ENCODE measurements at regions not wholly inside any gene's neighbourhood (a gene's known extent, or its start where the extent isn't known, plus 50 kb on each side); places are given as distances from the start of the nearest gene placed in this dataset.

- no peaks in the 10 kb centered on the region for H3K9me3 ChIP-seq (ENCODE audit: low read depth)
- H3K79me2 ChIP-seq = no peaks in the 10 kb centered on the region
- no peak overlapping the region for H3K27ac ChIP-seq
- H3K9me2 ChIP-seq (replicated peaks; ENCODE audit: insufficient read depth) = no peaks in the 10 kb centered on the region
- no peak for DNase-seq (ENCODE audit: low spot score)
- no peak overlapping the region for H3K4me3 ChIP-seq
- H3K4me1 ChIP-seq (ENCODE audit: insufficient read depth) = no peaks in the 10 kb centered on the region
- no peaks in the 10 kb centered on the region for H3K27me3 ChIP-seq
- no peak overlapping the region for H3K4me2 ChIP-seq
- 94% methylated on average over 10 of the region's 11 CpGs for WGBS (ENCODE audit: low lambda C conversion rate, missing lambda C conversion rate)
- no peaks in the 10 kb centered on the region for H3K36me3 ChIP-seq (replicated peaks; ENCODE audit: insufficient read depth, low read depth)
- no peak overlapping the region for H2AFZ ChIP-seq
- no peaks in the 10 kb centered on the region for H4K20me1 ChIP-seq (ENCODE audit: insufficient read depth, poor library complexity, severe bottlenecking)
- no peak for TF ChIP-seq CTCF (IDR thresholded peaks at IDR 0.05; ENCODE audit: poor library complexity)
- TF ChIP-seq EZH2 (IDR thresholded peaks at IDR 0.05; ENCODE audit: borderline replicate concordance) = no peak
- no peak for TF ChIP-seq EZH2phosphoT487 (IDR thresholded peaks at IDR 0.05; ENCODE audit: low read depth, severe bottlenecking, unreplicated experiment)
These were observed 1335.1 kb upstream of the SPRY2 start for GRCh38 chr13:81676008-81676407.

- no peaks in the 10 kb centered on the region for H3K9me3 ChIP-seq (ENCODE audit: low read depth)
- H3K79me2 ChIP-seq = no peaks in the 10 kb centered on the region
- no peak for TF ChIP-seq CTCF (IDR thresholded peaks at IDR 0.05; ENCODE audit: poor library complexity)
- no peak overlapping the region for H3K27ac ChIP-seq
- no peak overlapping the region for H3K4me2 ChIP-seq
- H3K4me3 ChIP-seq = no peak overlapping the region
- 89% methylated on average over 3 of the region's 3 CpGs for WGBS (ENCODE audit: low lambda C conversion rate, missing lambda C conversion rate)
- no peak overlapping the region for H2AFZ ChIP-seq
- DNase-seq (ENCODE audit: low spot score) = no peak
- H3K4me1 ChIP-seq (ENCODE audit: insufficient read depth) = no peaks in the 10 kb centered on the region
- H3K27me3 ChIP-seq = no peaks in the 10 kb centered on the region
- no peaks in the 10 kb centered on the region for H3K9me2 ChIP-seq (replicated peaks; ENCODE audit: insufficient read depth)
- no peaks in the 10 kb centered on the region for H3K36me3 ChIP-seq (replicated peaks; ENCODE audit: insufficient read depth, low read depth)
- H4K20me1 ChIP-seq (ENCODE audit: insufficient read depth, poor library complexity, severe bottlenecking) = no peaks in the 10 kb centered on the region
These were observed 1330.1 kb upstream of the SPRY2 start for GRCh38 chr13:81671064-81671463.

DNA sequence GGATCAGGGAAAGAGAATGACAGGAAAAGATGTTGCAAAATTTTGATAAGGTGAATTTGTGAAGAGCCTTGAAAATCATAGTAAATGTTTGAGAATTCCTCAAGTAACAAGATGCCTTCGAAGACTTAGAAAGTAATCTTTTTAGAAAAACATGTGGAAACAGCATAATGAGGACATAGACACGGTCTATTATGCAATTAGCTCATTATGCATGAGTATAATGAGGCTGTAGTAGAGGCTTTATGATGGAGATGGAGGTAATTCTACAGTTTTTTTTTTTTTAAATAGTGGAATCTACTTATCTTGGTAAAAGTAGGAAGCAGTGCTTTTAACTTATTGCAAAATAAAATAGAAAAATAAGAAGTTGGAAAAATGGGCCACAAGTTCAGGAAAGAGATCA, 1329.1 kb upstream of the SPRY2 start:
- Histone ChIP-seq H3K9me3 (ENCODE audit: low read depth) (no peaks in the 10 kb centered on the region), H3K4me3 (no peak overlapping the region), H3K4me1 (ENCODE audit: insufficient read depth) (no peaks in the 10 kb centered on the region), H2AFZ (no peak overlapping the region), H3K36me3 (replicated peaks; ENCODE audit: insufficient read depth, low read depth) (no peaks in the 10 kb centered on the region), H3K27ac (no peak overlapping the region), H3K79me2 (no peaks in the 10 kb centered on the region), H3K4me2 (no peak overlapping the region), H3K27me3 (no peaks in the 10 kb centered on the region), H4K20me1 (ENCODE audit: insufficient read depth, poor library complexity, severe bottlenecking) (no peaks in the 10 kb centered on the region), H3K9me2 (replicated peaks; ENCODE audit: insufficient read depth) (no peaks in the 10 kb centered on the region)
- TF ChIP-seq EZH2 (IDR thresholded peaks at IDR 0.05; ENCODE audit: borderline replicate concordance) = no peak
- TF ChIP-seq EZH2phosphoT487 (IDR thresholded peaks at IDR 0.05; ENCODE audit: low read depth, severe bottlenecking, unreplicated experiment) = no peak
- no peak for TF ChIP-seq CTCF (IDR thresholded peaks at IDR 0.05; ENCODE audit: poor library complexity)
- 70% methylated on average over 2 of the region's 2 CpGs for WGBS (ENCODE audit: low lambda C conversion rate, missing lambda C conversion rate)
- no peak for DNase-seq (ENCODE audit: low spot score)

- Histone ChIP-seq H3K27me3 (no peaks in the 10 kb centered on the region), H3K4me3 (no peak overlapping the region), H4K20me1 (ENCODE audit: insufficient read depth, poor library complexity, severe bottlenecking) (no peaks in the 10 kb centered on the region), H3K9me2 (replicated peaks; ENCODE audit: insufficient read depth) (no peaks in the 10 kb centered on the region), H3K36me3 (replicated peaks; ENCODE audit: insufficient read depth, low read depth) (no peaks in the 10 kb centered on the region), H3K4me1 (ENCODE audit: insufficient read depth) (no peaks in the 10 kb centered on the region), H3K4me2 (no peak overlapping the region), H3K27ac (no peak overlapping the region), H2AFZ (no peak overlapping the region), H3K9me3 (ENCODE audit: low read depth) (no peaks in the 10 kb centered on the region), H3K79me2 (no peaks in the 10 kb centered on the region)
- no peak for DNase-seq (ENCODE audit: low spot score)
- no peak for TF ChIP-seq EZH2phosphoT487 (IDR thresholded peaks at IDR 0.05; ENCODE audit: low read depth, severe bottlenecking, unreplicated experiment)
- TF ChIP-seq EZH2 (IDR thresholded peaks at IDR 0.05; ENCODE audit: borderline replicate concordance) = no peak
- TF ChIP-seq CTCF (IDR thresholded peaks at IDR 0.05; ENCODE audit: poor library complexity) = no peak
- WGBS (ENCODE audit: low lambda C conversion rate, missing lambda C conversion rate) = 94% methylated on average over 2 of the region's 2 CpGs
These were observed 1323.9 kb upstream of the SPRY2 start for GRCh38 chr13:81664872-81665271.

All from hepatocyte (in vitro differentiated cells).